ENCODE measurements at regions not wholly inside any gene's neighbourhood (a gene's known extent, or its start where the extent isn't known, plus 50 kb on each side); places are given as distances from the start of the nearest gene placed in this dataset.
"Not testable (repeated sequence)": the region's sequence is repeated elsewhere in the genome, so short reads cannot be mapped to it uniquely, and the experiment has no call there.

DNA sequence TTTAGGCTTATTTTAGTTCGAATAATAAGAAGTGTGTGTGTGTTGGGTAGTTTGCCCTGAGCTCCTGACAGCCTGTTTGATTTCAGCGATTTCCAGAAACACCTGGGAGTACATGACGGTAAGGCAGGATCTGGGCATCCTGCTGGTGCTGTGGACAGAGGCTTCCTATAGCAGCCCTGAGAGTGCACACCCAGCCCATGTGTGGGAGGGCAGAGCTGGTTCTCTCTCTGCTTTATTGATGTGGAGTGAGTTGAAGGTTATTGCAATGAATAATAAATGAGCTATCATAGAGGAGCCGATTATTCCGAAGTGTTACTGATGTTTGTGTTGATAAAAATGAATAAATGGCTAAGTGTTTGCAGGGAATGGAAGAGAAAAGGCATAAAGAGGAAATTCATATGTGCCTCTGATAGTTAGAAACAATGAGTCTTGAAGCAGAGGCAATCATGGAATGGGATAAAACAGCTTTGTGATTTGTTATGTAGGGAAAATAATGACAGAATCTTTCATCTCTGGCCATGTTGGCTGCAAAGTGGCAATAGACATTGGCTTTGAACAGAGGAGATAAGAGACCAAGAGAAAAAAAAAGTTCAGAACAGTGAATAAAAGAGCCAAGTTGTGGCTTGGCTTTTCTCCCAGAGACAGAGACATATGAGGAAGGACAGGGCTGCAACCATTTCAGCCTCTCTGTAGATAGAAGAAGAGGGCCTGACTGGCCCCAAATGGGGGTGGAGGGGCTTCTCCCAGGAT is 166.2 kb upstream of the CHD6 start:
- DNase-seq (ENCODE audit: low spot score), result peak; percentile 7

DNA sequence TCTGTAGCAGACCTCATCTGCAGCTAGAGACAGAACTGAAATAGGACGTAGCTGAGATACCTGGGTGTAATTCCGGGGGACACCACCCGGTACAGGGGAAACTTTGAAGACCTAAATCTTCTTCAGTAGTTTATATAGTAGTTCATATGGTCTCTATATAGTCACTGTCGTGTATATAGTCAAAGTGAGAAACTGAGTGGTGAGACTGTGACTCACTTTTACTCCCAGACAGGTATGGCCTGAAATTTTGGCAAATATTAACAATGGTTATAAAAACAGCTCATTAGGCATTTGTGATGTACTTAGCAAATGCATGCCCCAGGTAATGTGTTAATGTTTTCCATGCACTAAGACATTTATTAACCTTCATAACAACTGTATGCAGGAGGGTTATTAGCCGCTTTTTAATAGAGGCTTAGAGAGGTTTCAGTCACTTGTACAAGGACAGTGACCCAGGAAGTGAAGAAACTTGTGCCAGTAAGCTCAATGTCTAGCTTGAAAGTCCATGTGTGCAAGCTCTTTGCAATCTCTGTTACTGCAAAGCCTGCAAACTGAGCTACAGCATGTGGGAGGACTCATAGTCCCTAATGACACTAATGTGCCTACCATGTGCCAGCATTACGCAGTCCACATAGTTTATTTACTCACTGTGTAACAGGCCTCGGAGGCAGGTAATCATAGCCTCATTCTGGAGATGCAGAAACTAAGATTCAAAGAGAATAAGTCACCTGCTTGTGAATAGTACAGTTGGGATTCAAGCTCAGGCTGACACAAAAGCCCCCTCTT is 165.4 kb upstream of the CHD6 start:
- DNase-seq (ENCODE audit: low spot score), result no peak

DNA sequence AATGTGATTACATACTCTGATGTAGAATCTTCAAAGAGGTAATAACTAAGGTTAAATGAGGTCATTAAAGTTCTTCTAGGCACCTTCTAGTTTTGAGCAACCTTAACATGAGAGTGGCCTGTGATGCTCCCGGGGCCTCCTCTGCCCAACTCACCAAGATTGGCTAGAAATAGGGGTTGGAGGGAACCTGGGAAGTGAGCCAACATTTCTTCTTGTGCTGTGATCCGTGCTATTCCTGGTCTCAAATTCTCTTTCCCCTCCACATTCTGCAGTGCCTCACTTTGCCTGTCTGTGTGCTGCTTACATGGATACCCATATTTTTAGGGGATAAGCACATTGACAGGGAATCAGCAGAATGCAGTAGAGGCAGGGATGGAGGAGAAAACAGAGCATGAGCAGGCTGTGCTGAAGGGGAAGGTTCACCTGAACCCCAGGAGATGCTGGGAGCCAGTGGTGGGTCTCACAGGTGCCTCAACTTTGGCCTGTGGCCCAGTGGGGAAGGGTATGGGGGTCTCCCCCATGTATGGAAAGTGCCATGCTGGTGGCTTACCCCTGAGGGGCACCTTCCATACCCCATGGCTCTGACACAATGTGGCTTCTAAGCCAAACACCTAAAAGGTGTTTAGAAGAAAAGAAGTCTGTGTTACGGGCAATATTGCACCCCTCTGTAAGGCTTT is 164.7 kb upstream of the CHD6 start:
- no peak for DNase-seq (ENCODE audit: low spot score)

DNA sequence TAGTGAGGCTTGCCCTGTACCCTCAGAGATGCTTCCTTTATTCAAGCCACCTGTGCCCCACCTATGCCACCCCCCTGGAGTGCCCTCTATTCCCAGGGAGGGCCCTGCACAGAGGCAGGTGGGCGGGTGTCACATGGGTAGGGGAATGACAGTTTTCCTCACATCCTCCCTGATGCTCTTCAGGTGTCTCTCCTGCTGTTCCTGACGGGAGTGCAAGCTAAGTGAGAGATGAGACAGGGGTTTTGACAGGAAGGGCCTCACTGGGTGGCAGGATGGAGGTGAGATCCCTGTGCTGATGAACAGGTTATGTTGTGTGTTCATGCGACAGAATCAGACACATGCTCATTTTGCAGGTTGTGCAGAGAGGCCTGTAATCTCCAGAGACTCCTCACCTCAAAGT is 164.1 kb upstream of the CHD6 start:
- no peak for DNase-seq (ENCODE audit: low spot score)

DNA sequence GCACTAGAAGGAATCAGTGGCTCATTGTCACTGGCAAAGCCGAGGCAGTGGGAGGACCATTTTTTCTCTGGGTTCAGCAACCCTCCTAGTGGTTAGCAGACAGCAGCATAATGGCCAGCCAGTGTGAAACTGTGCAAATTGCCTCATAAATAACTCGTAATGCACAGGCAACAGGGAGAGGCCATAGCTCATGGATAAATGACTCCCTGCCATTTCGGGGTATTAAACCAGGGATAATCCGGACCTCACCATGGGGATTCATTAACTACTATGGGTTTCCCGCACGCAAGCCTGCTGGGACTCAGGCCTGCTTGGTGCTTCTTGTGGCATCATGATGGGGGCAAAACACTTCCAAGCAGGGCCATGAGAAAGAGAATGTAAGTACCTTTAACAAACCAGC is 158.2 kb upstream of the CHD6 start:
- DNase-seq (ENCODE audit: low spot score), result no peak

DNA sequence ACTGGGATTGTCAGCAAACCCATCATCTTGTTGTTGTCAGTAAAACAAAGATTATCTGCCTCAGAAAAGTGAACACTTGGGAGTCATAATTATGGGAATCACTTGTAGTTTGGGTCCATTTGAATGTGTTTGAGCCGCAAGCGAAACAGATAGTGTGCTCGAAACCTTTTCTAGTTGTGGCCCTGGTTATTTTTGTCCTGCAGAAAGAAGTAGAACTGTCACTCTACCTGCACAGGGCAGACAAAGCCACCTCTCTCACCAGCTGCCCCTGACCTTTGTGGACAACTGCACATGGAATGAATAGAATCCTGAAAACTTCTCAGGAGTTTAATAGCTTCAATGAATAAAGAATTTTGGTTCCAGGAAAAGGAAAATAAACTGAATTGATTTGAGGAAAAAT is 156.1 kb upstream of the CHD6 start:
- DNase-seq (ENCODE audit: low spot score), result no peak

DNA sequence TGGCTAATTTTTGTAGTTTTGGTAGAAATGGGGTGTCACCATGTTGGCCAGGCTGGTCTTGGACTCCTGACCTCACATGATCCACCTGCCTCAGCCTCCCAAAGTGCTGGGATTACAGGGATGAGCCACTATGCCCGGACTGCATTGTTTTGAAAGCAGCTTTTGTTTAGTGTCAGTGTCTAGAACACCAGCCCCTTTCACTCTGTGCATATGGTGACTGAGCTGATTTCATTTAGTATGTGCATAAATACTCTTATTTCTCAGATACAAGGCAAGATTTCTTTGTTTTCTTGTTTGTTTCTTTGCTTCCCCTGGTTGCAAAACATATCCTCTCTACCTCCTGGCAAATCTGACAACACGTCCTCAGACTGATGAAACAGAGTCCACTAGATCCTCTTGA is 152.8 kb upstream of the CHD6 start:
- peak; percentile 10 for DNase-seq (ENCODE audit: low spot score)

DNA sequence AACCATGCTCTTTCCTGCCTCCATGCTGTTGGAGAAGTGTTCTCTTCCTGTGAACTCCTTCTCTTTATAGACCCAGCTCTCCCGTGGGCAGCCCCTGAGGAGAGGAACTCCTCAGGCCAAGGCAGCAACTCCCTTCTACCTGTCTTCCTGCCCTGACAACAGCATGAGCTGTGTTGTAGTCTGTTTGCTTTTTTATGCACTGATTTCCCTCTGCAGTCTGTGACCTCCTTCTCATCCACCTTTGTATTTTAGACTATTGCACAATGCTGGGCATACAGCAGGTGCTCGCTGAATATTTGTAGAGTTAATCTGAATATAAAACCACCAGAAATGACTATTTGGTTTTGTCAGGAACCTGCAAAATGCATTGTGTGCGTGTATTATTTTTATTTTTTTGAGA is 152.2 kb upstream of the CHD6 start:
- DNase-seq (ENCODE audit: low spot score), result no peak

DNA sequence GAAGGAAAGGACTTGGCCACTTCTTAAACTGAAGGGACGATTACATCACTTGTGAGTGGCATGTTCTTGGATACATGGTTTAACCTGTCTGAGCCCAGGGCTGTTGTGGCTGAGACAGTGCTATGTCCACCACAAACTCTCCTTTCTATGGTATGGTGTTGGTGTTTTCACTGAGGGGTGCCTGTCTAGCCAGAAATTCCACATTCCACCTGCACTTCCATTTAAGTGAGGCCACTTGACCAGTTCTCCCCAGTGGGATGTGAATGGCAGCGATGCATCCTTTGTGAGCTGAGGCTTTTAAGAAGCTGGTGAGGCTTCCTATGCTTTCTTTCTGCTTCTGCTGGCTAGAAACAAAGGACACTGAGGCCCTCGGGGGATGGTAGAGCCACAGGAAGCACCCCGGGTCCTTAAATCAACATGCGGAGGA is 151.4 kb upstream of the CHD6 start:
- no peak for DNase-seq (ENCODE audit: low spot score)

DNA sequence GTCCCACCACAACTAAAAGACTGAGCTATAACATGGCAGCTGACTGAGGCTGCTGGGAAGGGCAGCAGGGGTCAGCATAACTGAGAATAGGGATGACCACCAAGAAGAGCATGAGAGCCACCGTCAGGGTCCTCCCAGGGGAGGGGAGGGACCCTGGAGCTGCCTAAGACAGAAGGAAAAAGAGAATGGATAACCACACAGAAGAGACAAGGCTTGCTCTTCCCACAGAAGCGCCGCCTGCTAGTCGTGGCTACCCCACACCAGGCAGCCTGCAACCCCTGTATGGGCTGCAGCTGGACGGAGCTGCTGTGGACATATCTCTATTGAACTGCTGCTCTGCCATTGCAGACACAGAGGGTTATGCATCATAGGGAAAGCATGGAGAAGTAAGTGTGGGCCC is 132.0 kb upstream of the CHD6 start:
- no peak for DNase-seq (ENCODE audit: low spot score)

DNA sequence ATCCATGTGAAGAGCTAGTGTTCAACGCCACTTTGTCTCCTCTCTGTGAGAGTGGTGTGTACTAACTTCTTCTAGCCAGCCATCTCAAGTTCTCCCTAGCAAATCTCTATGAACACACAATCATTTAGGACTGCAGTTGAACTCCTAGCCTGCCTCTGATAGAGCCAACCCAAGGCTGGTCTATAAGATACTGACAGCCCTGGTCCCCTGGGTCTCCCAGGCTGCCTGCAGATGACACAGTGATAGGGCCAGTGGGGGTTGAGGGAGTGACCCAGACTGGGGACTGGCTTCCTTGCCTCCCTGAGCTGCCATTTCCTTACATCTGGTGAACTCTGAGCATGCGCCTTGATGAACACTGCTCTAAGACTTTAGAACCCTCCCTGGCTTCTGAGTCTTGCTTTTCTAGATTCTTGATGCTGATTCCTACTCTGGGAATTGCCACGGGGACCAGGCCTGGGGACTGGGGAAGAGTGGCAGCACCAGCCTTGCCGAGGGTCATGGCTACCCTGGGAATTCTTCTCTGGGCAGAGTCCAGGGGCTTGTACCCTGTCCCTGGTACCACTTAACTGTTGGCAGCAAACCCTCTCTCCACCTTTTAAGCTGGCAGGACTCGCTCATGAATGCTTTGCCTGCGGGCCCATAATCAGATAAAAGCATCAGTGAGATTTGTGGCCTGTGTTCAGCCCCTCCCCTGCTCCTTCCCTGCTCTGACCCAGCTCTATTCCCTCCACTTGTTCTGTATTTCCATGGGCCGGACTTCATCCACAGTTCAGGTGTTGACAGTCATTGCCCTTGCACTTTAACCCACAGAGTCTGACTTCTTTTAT is 130.8 kb upstream of the CHD6 start:
- DNase-seq (ENCODE audit: low spot score), result no peak

DNA sequence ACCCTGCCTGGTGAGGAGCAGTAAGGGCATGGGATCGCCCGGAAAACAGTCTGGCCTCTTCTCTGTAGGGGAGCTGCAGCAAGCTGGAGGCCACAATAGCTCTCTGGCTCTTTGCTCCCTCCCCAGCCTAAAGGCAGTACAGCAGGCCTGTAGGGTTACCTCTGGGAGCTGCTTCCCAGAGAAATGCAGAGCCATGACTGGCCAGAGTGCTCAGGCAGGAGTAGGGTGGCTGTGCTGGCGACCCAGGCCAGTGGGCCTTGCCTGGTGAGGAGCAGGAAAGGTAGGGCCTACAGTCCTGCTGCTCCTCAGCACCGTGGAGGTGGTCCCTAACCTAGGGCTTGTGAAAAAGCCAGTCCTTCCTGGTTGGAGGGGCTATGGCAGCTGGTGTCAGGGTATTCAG is 129.9 kb upstream of the CHD6 start:
- DNase-seq (ENCODE audit: low spot score), result no peak

DNA sequence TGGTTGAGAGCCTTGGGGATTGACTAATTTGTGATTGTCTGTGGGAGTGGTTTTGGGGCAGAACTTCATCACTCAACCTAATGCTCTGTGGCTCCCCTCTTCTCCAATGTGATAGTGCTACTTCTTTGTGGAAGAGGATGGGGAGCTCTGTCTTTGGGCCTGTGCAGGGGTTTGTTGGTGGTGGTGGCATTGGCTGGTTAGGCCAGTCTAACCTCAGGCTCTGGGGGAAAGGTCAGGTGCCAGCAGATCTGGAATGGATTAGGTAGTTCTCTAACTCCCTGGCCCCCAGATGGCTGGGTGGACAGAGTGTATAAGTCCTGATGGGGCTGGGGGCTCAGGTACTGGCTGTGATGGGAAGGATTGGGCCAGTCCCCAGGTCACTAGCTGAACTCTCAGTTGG is 129.0 kb upstream of the CHD6 start:
- DNase-seq (ENCODE audit: low spot score), result no peak

DNA sequence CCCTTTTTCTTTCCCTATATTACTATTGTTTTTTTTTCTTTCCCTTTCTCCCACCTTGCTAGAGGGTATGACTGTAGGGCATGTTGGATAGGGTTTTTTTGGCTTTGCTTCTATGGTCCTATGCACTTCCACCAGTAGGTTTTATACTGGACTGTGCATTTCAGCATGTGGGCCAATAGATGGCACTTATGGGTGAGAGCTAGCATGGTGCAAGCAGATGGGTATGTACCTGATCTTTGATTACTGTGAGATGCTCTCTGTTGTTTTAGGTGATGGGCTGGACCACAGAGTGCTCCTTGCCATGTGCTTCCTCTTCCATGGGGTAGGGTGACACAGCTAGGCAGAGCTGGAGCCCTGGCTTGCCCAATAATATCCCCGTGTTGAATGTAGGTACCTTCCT is 128.5 kb upstream of the CHD6 start:
- no peak for DNase-seq (ENCODE audit: low spot score)

DNA sequence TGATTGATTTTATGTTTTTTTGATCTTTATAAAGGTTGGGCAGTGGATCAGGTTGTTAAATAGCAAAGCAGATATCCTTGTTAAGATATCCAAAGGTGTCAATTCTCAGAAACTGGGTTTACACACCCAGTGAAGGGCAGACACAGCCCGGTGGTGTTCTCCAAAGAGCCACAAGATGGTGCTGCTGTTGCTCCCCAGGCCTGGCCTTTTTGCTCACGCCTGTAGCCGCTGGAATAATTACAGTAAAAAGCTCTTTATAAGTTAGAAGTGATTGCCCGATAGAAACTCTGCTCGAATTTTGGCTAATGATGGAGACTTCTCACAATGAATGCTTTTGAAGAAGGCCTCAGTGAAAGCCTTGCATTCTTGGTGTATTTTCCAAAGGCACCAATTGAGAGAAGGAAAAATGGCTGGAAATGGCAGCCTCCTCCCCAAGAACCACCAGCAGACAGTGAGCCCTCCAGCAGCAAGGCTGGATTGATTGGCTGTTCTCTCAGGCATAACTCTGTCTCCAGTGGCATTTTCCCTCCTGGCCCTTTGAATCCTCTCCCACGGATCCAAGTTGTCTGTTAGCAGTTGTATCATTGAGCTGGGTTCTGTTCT is 120.5 kb upstream of the CHD6 start:
- DNase-seq (ENCODE audit: low spot score), result peak; percentile 46

DNA sequence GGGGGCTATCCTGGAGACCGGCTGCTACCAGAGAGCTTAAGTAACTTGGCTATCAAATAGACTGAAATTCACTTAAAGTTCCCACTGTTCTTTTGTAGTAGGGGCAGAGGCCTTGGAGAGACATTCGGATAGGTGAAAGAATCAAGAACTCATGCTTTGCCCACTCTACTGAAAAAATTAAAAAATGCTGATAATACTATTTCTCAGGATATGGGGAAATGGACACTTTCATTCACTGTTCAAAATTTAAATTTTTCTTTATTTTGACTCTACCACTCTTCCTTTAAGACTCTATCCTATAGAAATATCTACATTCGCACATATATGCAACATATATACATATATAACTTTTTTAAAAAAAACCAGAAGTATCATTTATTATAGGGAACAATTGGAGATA is 117.8 kb upstream of the CHD6 start:
- no peak for DNase-seq (ENCODE audit: low spot score)

DNA sequence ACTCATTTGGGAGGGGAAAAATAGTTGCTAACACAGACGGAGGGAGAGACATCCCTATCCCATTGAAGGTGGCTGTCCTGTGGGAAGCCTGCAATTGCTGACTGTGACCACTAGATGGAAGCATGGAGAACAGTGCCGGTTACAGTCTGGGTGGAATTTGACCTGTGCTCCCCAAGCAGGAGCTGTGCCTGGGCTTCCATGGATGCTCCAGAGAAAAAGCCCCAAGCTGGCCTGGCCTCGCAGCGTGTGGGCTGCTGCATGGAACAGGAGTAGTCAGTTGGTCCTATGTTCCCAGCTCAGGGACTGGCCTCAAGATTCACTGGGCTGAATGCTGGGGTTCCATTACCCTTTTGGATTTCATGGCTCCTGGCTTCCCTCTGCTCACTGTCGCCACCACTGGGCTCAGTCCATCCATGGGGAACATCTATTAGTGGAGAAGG is 116.3 kb upstream of the CHD6 start:
- DNase-seq (ENCODE audit: low spot score), result no peak

DNA sequence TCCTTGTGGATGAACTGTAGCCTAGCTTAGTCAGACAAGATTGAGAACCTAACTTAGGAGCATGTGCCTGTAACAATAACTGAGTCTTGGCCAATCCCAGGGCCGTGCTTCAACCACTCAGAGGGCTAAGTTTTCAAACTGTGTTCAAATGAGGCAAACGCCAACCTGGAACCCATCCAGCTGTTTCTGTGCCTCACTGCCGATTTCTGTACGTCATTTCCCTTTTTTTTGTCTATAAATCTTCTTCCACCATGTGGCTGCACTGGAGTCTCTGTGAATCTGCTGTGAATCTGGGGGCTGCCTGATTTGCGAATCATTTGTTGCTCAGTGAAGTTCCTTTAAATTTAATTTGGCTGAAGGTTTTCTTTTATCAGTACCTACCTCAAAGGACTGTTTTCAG is 115.0 kb upstream of the CHD6 start:
- no peak for DNase-seq (ENCODE audit: low spot score)

DNA sequence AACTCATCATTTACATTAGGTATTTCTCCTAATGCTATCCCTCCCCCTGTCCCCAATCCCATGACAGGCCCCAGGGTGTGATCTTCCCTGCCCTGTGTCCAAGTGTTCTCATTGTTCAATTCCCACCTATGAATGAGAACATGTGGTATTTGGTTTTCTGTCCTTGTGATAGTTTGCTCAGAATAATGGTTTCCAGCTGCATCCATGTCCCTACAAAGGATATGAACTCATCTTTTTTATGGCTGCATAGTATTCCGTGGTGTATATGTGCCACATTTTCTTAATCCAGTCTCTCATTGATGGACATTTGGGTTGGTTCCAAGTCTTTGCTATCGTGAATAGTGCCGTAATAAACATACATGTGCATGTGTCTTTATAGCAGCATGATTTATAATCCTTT is 113.0 kb upstream of the CHD6 start:
- not testable (repeated sequence) for DNase-seq (ENCODE audit: low spot score)

DNA sequence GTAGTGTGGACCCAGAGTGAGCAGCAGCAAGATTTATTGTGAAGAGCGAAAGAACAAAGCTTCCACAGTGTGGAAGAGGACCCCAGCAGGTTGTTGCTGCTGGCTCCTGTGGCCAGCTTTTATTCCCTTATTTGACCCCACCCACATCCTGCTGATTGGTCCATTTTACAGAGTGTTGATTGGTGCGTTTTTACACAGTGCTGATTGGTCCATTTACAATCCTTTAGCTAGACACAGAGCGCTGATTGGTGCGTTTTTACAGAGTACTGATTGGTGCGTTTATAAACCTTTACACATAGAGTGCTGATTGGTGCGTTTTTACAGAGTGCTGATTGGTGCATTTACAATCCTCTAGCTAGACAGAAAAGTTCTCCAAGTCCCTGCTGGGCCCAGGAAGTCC is 109.5 kb upstream of the CHD6 start:
- not testable (repeated sequence) for DNase-seq (ENCODE audit: low spot score)

DNA sequence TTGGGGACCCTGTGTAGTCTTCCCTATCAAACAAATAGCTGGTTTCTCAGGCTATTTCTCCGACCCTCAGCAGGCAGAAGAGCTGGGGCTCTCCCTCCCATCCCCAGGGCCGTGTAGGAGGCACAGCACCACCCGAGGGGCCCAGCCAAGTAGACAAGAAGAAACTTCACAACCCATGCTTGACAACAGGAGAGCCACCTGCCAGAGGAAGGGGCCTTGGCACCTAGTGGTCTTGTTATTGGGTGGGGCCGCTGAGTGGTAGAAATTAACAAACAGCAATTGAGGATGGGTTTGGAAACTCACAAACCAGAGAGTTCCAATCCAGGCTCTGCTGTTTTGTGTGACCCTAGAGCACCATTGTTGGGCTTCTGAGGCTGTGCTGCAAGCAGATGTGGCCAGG is 108.5 kb upstream of the CHD6 start:
- no peak for DNase-seq (ENCODE audit: low spot score)

DNA sequence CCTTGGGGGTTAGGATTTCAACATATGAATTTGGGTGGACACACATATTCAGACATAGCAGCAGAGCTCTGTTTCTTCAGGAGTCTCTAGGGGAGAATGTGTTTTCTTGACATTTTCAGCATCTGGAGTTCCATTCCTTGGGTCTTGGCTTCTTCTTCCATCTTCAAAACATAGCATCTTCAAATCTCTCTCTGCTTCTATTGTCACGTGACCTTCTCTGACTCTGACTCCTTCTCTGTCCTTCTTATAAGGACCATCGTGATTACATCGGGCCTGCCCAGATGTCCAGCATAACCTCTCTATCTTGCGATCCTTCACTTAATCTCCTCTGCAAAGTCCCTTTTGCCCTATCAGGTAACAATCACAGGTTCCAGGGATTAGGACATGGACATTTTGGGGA is 101.0 kb upstream of the CHD6 start:
- no peak for DNase-seq (ENCODE audit: low spot score)

All from globus pallidus (tissue), 1 donor.